ENCODE measurements at regions not wholly inside any gene's neighbourhood (a gene's known extent, or its start where the extent isn't known, plus 50 kb on each side); places are given as distances from the start of the nearest gene placed in this dataset.
"Not testable (repeated sequence)": the region's sequence is repeated elsewhere in the genome, so short reads cannot be mapped to it uniquely, and the experiment has no call there.

DNA sequence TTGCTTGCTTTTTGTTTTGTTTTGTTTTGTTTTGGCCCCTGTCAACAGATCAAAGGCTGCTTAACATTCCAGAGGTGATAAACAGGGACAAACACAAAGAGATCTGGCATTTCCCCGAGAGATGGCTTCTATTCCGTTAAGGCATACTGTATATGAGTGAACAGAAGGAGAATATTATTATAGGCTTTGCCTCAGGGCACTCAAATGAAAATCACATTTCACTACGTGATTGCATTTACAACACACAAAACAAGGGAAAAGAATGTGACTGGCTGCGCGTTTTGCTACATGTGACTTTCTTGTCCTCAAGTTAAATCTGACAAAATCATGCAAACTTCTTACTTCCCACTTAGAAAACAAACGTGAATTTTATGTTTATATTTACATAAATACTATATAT lies 1037.9 kb upstream of the DDX18 start:
- no peak for DNase-seq

DNA sequence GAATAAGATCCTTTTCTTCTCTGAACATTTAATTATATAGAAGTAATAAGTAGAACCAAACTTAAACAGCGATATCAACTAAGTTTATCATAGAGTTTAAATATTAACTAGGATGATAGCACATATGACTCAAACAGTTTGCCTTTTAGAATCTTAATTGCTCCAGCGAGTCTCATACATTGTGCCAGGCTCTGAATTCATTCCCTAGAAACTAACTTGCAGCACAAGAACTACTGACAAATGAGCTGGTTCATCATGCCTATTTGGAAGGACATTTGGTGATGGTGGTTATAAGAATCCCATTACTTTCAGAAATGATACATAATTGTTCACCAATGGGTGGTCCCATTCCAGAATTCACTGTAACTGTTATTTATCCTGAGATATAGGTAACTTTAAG lies 1026.6 kb upstream of the DDX18 start:
- DNase-seq, result no peak

DNA sequence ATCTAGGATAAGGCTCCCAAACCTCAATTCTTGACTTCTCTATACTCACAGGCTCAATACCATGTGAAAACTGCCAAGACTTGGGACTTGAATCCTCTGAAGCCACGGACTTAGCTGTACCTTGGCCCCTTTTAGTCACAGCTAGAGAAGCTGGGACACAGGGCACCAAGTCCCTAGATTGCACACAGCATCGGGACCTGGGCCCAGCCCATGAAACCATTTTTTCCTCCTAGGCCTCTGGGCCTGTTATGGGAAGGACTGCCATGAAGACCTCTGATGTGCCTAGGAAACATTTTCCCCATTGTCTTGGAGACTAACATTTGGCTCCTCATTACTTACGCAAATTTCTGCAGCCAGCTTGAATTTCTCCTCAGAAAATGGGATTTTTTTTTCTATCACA lies 1011.8 kb upstream of the DDX18 start:
- no peak for DNase-seq

DNA sequence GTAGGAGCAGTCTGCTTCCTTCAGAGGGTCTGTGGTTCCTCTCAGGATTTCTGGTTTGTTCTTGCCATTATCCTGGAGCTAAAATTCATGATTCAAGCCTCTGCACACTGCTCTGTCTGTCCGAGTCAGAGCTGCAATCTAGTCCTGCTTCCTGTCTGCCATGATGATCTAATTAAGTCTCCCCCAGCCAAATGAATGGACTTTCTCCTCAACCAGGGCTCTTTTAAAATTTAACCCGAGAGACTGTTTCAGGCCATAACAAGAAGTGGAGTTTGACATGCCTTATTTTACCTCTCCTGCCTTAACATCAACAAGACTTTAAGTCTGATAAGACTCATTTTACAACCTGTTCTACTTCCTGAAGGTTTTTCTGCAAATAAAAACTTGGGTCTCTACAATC lies 1009.6 kb upstream of the DDX18 start:
- no peak for DNase-seq

DNA sequence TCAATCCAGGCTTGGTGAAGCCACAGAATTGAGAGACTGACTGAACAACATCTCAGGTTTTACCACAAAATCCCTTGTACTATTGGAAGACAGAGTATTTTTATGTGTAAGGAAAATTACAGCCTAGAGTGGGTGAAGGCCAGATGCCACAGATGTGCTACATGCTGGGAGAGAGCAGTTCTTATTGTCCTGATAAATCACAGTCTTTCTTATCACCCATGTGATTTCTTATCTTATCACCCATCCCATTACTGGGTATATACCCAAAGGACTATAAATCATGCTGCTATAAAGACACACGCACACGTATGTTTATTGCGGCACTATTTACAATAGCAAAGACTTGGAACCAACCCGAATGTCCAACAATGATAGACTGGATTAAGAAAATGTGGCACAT lies 1008.0 kb upstream of the DDX18 start:
- not testable (repeated sequence) for DNase-seq

DNA sequence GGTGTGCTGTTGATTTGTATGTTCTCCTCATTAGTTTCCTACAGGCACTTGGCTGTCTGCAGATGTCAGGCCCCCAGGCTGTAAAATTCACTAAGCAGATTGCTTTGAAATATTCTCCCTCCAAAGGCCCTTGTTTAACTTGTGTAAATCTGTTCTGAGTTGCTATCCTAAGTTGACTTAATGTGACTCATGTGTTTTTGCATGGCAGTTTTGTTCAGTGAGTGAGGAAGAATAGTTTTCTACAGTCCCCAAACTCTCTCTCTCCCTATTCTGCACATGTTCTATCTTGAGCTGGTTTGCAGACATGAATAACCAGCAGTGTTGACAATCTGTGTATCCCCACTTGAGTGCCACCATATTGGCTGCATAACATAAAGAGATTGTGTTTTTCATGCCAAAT lies 1005.4 kb upstream of the DDX18 start:
- DNase-seq, result no peak

DNA sequence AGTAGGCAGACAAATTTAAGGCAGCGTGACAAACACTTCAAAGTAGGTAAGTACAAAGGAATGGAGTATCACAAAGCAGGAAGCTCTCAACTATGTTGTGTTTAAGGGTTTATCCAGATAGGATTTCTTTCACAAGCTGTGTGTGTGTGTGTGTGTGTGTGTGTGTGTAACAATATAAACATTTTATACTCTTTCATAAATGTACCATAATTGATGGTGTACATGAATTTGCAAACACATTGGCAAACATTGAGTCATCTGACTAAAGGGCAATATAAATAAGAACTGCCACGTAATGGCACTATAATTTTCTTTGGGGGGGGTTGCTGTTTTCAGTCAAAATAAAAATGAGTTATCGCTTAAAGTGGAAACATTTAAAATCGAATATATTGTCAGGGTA lies 1004.4 kb upstream of the DDX18 start:
- no peak for DNase-seq

DNA sequence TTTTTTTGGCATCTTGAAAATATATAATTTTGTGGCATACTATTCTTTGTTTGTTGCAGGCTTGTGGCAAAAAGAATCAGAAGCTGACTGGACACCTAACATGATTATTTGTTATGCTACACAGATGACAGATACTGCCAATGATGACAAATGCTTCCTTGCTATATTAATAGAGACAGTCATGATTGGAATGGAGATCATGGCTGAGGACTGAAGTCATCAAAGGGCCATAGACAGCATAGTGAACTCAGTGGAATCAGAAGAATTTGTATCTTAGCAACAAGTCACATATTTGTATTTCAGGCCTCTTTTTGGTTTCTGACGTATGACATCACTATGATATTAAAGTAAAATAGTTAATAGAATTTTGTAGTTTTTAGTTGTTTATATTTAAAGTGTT lies 1003.8 kb upstream of the DDX18 start:
- DNase-seq, result no peak

DNA sequence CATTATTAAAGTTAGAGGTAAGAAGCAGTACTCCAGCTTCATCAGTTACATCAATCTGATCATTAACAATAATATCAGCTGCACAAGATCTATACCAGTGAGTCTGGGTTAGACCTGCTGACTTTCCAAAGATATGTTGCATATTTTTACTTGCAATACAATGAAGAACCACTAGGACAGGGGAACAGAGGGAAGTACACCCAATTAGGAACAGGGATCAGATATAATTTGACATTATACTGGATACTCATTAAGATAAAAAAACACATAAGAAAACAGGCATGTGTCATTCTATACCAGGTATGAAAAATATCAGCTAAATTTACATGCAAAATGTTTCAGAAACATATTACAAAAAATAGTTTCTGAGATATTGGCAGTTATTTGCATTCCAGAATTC lies 995.1 kb upstream of the DDX18 start:
- DNase-seq, result no peak

DNA sequence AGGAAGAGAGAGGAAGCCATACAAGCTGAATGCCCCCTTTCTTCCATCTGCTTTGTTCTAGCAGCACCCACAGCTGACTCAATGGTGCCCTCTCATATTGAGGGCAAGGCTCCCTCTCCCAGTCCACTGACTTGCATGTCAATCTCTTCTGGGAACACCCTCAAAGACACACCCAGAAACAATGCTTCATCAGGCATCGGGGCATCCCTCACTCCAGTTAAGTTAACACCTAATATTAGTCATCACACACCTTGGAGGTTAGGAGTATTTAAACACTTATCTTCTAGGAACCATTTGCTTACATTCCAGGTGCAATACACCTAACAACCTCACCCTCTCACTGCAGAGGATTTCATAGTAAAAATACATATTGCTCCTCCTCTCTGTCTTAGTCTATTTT lies 993.5 kb upstream of the DDX18 start:
- no peak for DNase-seq

DNA sequence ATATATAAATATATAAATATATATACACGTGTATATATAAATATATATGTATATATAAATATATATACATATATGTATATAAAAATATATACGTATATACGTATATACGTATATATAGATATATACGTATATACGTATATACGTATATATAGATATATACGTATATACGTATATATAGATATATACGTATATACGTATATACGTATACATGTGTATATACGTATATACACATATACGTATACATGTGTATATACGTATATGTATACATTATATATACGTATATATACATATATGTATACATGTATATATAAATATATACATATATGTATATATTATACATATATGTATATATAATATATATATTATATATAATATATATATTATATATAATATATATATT lies 984.9 kb upstream of the DDX18 start:
- DNase-seq, result not testable (repeated sequence)

DNA sequence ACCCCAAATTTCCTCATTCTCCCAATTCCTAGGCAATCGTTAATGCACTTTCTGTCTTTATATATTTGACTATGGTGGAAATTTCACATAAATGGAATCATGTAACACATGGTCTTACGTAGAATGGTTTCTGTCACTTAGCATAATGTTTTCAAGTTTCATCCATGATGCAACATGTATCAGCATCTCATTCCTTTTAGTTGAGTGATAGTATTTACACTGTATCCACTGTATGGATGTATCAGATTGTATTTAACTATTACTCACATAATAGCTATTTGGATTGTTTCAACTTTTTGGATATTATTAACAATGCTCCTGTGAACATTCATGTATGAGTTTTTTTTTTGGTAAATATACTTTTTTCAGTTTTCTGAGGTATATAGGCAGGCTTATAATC lies 982.3 kb upstream of the DDX18 start:
- no peak for DNase-seq

DNA sequence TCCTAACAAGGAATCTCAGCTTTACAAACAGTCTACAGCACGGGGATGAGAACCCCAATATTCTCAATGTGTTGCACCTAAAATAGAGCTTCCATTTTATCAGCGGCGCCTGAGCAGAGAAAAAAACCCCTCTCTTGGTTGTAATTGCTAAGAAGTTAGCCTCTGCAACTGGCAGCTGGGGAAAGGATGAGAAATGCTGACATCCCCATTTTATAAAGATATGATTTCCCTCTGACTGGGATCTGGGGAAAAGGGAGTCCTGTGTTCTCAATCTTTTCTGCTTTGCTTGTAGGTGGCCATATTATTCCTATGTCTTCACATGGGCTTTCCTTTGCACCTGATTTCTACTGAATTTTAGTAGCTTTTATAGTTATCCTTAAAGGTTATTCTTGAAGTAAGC lies 981.4 kb upstream of the DDX18 start:
- no peak for DNase-seq

DNA sequence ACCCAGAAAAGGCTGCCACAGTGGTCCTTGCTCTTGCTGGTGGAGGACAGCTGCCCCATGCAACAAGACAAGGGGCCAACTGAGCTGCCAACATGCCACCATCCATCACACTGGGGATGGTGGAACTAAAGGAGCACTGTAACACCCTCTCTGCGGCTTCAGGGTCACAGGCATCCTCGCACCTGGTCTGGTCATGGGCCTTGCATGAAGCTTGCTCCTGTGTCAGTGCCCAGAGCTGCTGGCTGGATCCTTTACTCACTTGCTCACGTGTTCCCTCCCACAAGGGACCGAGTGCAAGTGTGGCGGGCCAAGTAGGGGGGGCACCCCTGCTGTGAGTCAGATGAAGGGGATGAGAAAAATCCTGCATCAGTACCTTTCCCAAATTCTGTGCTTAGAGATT lies 972.3 kb upstream of the DDX18 start:
- no peak for DNase-seq

DNA sequence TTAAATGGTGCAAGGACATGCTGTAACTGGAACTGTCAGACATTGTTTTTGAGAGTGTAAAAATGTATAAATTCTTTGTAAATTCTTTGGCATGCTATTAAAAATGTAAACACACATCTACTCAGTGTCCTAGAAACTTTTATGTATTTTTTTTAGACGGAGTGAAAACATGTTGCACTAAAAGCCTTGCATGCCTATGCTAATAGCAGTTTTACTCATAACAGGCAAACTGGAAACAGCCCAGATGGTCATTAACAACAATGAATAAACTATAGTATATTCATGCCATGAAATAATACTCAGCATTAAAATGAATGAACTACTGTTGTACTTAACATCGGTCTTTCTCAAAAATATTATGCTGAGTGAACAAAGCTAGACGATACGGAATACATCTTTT lies 954.8 kb upstream of the DDX18 start:
- DNase-seq, result no peak

DNA sequence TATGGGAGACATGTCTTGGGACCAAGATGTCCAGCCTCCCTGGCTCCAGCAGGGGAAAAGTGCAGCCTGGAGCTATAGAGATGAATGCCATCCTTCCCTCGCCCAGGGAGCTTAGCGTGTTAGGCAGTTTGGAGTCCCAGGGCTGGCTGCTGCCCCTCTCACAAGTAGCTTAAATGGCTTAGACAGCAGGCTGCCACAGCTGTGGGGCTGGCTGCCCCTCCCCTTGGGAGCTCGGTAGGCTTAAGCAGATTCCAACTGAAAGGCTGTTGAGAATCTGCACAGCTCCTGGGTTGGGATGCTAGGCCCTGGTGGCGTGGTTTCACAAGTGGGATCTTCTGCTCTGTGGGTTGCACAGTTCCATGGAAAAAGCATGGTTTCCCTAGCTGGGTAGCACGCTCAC lies 940.5 kb upstream of the DDX18 start:
- DNase-seq, result no peak

DNA sequence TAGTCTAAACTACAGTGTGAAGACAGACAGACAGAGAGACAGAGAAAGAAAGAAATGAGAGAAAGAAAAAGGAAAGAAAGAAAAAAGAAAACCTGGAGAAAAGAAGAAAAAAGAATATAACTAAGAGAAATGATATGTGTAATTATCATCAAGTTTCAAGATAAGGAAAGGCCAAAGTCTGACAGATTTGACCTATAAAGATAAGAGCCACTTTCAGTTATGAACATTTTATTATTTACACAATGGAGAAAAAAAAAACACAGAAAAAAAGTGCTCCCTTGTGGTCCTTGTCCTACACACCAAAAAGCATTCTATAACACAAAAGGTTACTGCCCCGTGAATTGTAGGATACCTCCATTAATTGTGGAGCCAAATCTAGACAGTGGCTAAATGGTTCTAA lies 937.2 kb upstream of the DDX18 start:
- DNase-seq, result no peak

DNA sequence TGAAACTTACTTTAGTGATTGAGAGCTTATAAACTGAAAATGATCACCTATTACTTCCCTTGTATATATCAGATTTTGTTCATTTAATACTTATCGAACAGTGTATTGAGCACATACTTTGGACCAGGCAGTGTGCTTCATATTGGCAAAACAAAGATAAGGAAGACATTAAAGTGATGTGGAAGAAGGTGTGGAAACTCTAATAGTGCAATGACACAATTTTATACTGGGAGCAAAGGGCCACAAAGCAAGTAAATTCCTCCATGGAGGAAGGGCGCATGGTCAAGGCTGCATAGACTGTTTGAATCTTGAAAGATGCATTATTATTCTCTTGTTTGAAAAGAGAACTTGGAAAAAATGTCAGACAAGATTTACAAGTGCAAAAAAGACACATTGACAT lies 936.5 kb upstream of the DDX18 start:
- DNase-seq, result no peak

DNA sequence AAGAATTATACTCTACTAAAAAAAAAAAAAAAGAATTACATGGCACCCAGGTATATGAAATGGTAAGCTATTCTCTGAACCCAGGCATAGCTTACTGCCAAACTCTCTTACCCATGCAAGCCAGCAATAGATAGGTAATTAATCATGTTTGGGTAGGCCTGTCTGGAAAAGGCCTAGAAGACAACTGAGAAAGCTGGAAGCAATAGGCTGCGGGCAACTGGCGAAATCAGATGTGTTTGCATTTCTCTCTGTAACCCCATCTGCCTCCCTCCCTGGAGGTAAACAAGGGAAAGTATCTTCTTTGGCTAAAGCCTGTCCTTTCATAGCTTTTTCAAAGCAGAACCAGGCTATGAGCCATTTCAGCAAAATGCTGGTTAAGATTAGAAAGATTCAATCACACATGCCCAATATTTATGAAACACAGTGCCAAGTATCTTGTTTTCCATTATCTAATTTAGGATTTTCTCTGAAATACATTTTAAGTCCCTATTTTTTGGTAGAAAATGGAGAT lies 934.8 kb upstream of the DDX18 start:
- no peak for DNase-seq

DNA sequence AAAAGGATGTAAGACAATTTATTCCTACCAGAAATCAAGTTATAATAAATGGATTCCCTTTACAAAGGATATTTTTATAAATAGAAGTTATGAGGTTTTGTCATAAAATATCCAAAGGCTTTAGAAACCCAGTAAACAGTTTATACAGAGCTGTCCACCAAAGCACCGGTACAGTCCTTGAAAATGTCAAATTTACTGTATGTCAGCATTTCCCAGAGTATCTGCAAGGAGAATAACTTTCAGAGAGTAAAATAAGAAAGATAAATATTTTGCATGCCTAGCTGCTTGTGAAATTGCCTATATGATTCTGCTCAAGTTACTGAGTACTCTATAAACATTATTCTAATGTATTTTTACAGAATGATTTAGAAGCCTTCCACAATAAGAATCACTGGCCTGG lies 923.3 kb upstream of the DDX18 start:
- DNase-seq, result no peak

DNA sequence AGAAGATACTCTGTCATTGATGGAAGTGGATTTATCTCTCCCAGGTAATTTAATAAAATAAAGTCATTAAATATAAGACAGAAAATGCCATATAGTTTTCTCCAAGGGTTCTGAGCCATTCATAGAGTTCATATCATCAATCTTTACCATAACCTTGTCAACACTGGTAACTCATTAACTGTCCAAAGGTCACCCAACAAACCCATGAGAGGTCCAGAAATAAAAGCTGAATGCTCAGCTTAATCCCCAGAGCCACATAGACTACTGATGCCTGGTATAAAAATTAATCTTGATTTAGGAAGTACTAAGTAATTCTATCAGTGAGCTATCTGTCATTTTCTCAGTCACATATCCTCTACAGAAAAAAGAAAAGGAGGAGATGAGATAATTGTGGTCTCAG lies 903.0 kb upstream of the DDX18 start:
- DNase-seq, result no peak

DNA sequence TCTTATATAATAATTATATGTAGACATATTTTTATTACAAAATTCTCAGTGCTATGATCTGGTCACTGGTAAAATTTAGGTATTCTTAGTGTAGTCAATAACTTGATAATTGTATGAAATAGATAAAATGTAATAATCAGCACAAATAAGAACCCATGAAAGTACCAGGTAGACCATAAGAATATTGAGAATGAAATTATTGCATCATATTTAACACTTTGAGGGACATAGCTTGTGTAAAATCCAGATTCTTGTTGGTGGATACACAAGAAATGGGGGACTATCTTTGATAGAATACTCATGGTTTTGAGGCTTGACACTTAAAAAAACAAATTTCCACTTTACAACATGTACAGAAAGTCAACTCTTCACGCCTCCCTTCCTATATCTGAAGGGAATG lies 898.8 kb upstream of the DDX18 start:
- DNase-seq, result no peak

DNA sequence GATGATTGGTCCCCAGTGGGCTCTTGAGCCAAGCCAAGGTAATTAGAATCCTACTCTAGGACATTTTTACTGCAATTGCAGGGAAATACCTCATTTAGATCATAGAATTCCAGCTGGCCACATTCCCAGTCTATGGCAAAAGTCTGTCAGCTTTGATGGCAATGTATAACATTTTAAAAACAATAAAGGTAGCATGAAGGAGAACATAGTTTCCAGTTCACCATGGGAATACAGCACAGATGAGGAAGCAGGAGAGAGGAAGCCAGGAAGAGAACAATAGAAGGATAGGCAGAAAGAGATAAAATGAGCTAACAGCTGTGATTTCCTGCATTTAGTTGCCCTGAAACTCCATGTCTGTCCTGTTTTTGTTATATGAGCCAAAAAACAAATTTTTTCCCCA lies 897.3 kb upstream of the DDX18 start:
- DNase-seq, result no peak

DNA sequence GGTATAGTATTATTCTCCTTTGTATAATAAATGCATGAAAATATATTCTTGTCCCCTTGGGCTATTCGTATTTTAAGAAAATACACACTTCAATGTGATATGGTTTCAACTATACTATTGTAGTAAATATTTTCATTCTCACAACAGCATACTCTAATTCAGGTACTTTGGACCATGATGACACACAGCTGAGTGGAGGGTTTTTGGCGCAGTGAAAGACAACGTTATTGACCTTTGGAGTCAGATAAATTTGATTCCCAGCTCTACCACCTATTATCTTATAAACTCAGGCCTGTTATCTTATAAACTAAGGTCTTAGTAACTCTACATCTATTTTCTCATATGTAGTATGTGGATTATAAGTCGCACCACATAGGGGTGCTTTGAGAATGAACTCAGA lies 895.9 kb upstream of the DDX18 start:
- DNase-seq, result no peak

DNA sequence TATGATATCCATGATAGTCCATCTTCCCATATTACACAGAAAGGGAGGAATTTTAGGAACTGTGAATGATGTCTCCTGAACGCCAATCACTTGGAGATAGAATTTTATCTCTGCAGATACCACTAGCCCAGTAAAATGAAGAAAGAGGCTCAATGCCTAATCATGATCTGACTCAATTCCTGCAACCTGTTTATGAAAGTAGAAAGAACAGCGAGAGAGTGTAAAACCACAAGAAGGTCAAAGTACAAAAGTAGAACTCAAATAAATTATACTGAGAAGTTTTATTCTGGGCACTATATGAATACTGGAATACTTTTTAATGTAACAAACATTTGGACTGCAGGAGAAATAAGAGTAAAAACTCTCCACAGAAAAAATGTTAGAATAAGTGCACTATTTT lies 892.1 kb upstream of the DDX18 start:
- DNase-seq, result no peak

DNA sequence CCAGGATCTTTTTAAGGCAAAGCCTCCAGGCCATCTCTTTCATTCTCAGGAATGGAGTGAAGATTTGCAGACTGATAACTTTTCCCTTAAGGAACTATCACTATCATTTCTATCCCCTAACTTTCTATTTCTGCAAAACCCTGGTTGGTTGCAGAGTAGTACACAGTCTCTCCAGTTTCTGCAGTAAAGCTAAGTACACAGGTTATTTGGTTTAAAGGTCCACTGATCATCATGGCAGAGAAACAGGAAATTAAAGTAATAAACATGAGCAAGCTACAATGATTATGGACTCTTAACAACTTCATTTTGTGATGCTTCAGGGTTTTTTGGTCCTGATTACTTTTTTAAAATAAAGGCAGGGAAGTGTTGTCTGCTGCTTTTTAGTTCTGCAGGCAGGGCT lies 890.0 kb upstream of the DDX18 start:
- no peak for DNase-seq

Data from RPMI8226 (cell line).